ENCODE measurements at regions not wholly inside any gene's neighbourhood (a gene's known extent, or its start where the extent isn't known, plus 50 kb on each side); places are given as distances from the start of the nearest gene placed in this dataset.

- no peaks in the 10 kb centered on the region for H3K36me3 ChIP-seq
- intact Hi-C loops (cut with DNase I): no loop called here
- no peak for DNase-seq
- no peaks in the 10 kb centered on the region for H3K9me3 ChIP-seq
- no peak overlapping the region for H3K4me3 ChIP-seq
- H3K27ac ChIP-seq: no peak overlapping the region
- H3K27me3 ChIP-seq (ENCODE audit: low read depth): peaks cover 59% of the 10 kb centered on the region
- no peaks in the 10 kb centered on the region for H3K4me1 ChIP-seq
- TF ChIP-seq CTCF (IDR thresholded peaks at IDR 0.05): no peak
- ATAC-seq: no peak
These were observed 109.5 kb downstream of the FOXD1 start for GRCh38 chr5:73339051-73339575.

- ATAC-seq: no peak
- Histone ChIP-seq H3K9me3 (no peaks in the 10 kb centered on the region), H3K36me3 (no peaks in the 10 kb centered on the region), H3K27ac (no peak overlapping the region), H3K4me1 (no peaks in the 10 kb centered on the region), H3K4me3 (no peak overlapping the region), H3K27me3 (ENCODE audit: low read depth) (peaks cover 66% of the 10 kb centered on the region)
- TF ChIP-seq CTCF (IDR thresholded peaks at IDR 0.05): no peak
- intact Hi-C loops (cut with DNase I): no loop called here
- DNase-seq: no peak
These were observed 110.1 kb downstream of the FOXD1 start for GRCh38 chr5:73338256-73339050.

DNA sequence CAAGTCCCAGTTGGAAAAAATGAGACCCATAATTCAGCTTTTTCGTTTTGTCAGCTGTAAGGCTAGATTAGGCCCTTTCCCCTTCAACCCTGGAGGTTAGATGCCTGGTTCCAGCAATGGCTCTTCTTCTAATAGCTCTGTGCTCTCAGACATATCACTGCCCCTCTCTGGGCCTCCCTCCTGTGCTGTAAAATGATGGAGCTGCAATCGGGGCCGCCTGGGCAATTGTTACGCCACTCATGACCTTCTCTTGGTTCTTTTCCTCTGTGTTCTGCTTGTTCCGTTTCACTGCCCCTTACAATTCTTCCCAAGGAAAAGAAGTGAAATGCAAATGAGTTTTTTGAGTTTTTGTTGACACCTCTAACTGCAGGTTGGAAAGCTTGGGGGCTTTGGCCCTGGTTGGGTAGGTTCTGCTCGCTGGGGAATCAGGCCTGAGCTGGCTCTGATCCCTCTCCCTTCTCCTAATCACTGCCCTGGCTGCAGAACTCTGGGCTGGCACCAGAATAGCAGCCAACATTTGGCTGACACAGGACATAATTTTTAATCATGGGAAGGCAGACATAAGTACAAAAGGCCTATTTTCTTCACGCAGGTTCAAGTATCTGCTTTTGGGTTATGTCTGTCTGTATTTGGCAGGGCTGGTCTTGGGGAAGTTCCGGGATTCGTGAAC is 110.9 kb downstream of the FOXD1 start:
- TF ChIP-seq CTCF (IDR thresholded peaks at IDR 0.05): no peak
- intact Hi-C loops (cut with DNase I): no loop called here
- Histone ChIP-seq H3K9me3 (no peaks in the 10 kb centered on the region), H3K27me3 (ENCODE audit: low read depth) (peaks cover 69% of the 10 kb centered on the region), H3K36me3 (no peaks in the 10 kb centered on the region), H3K4me3 (no peak overlapping the region), H3K4me1 (no peaks in the 10 kb centered on the region), H3K27ac (no peak overlapping the region)
- DNase-seq: no peak
- ATAC-seq: no peak

GRCh38 chr5:73336366-73336765 is 112.2 kb downstream of the FOXD1 start:
- intact Hi-C loops (cut with DNase I): no loop called here
- no peak for DNase-seq
- H3K4me1 ChIP-seq: no peaks in the 10 kb centered on the region
- no peak for TF ChIP-seq CTCF (IDR thresholded peaks at IDR 0.05)
- no peak overlapping the region for H3K4me3 ChIP-seq
- H3K27me3 ChIP-seq (ENCODE audit: low read depth): peaks cover 66% of the 10 kb centered on the region
- no peaks in the 10 kb centered on the region for H3K9me3 ChIP-seq
- no peak for ATAC-seq
- no peak overlapping the region for H3K27ac ChIP-seq
- H3K36me3 ChIP-seq: no peaks in the 10 kb centered on the region

GRCh38 chr5:73333944-73334703 is 114.5 kb downstream of the FOXD1 start:
- peaks cover 45% of the 10 kb centered on the region for H3K27me3 ChIP-seq (ENCODE audit: low read depth)
- no peak for ATAC-seq
- H3K27ac ChIP-seq: no peak overlapping the region
- no peak for TF ChIP-seq CTCF (IDR thresholded peaks at IDR 0.05)
- no peaks in the 10 kb centered on the region for H3K4me1 ChIP-seq
- intact Hi-C loops (cut with DNase I): no loop called here
- DNase-seq: no peak
- H3K36me3 ChIP-seq: no peaks in the 10 kb centered on the region
- no peak overlapping the region for H3K4me3 ChIP-seq
- H3K9me3 ChIP-seq: peaks cover 6% of the 10 kb centered on the region

Data from lower lobe of right lung (tissue), 2 donors.